Right lobe of liver (tissue), 6 donors: ENCODE measurements at regions not wholly inside any gene's neighbourhood (a gene's known extent, or its start where the extent isn't known, plus 50 kb on each side); places are given as distances from the start of the nearest gene placed in this dataset.

Source experiments
- ATAC-seq, 4 donors: fragments of 200-7000 bp; cut with Tn5 transposase; one replicate each; pipeline ENCODE4 v1.9.1; 2020; ENCODE audit warnings: mild to moderate bottlenecking in 4 of 4, moderate library complexity in 4 of 4
- DNase-seq, 3 donors: peaks; one replicate each; pipeline ENCODE4 v3.0.0-alpha.2; 2020
- H3K27ac ChIP-seq, 3 donors: fragments of 200-600 bp; one replicate each; pipeline ENCODE4 v1.8.0; 2022
- H3K27me3 ChIP-seq, 2 donors: fragments of 200-600 bp; one replicate each; pipeline ENCODE4 v1.8.0; 2022
- H3K36me3 ChIP-seq, 4 donors: fragments of 200-600 bp; sonication (generic) in 1 of 4; one replicate each; pipeline versions ENCODE4 v1.5.1 to v1.8.0; 2017 to 2022; ENCODE audit warnings: control low read depth in 1 of 4
- H3K4me1 ChIP-seq, 4 donors: fragments of 200-600 bp; sonication (generic) in 1 of 4; one replicate each; pipeline versions ENCODE4 v1.5.1 to v1.8.0; 2017 to 2022; ENCODE audit warnings: control low read depth in 1 of 4
- H3K4me3 ChIP-seq, 3 donors: fragments of 200-600 bp; one replicate each; pipeline ENCODE4 v1.8.0; 2022
- H3K9me3 ChIP-seq, 4 donors: fragments of 200-600 bp; sonication (generic) in 1 of 4; one replicate each; pipeline versions ENCODE4 v1.5.1 to v1.8.0; 2017 to 2022; ENCODE audit warnings: control low read depth in 1 of 4
- POLR2A ChIP-seq: fragments of 450-650 bp; IDR thresholded peaks from one replicate; pipeline ENCODE4 v1.6.1; 2017; ENCODE audit warnings: antibody characterized with exemption, mild to moderate bottlenecking
- WGBS: methylation state at CpG from one replicate; pipeline ENCODE4 v1.1.6; 2018; ENCODE audit warnings: low coverage, low lambda C conversion rate; ENCODE audit not compliant: insufficient coverage; ENCODE audit errors: missing lambda C conversion rate; 5-methylcytosine and 5-hydroxymethylcytosine counted together
- intact Hi-C, 2 donors: fragments of 100-400 bp; cut with DNase I; formaldehyde crosslinking; loops; one replicate each; pipeline versions ENCODE4 v1.11.2 to v1.14.1; 2022
- small RNA-seq, 2 experiments: library from RNA; depleted of rRNA; stranded (forward); fragments of <200 nt; gene quantifications; one replicate each; pipeline ENCODE3, GENCODE V24; 2016
- TF ChIP-seq, protein P1 (sequence below), 4 donors: fragments of 200-600 bp in 3 of 4; fragments of 450-650 bp in 1 of 4; IDR thresholded peaks; one replicate each; pipeline versions ENCODE4 v1.5.1 to v1.8.0; 2016 to 2022; ENCODE audit warnings: antibody characterized with exemption in 4 of 4, mild to moderate bottlenecking in 2 of 4
- donor health status: DM: no; HTN: yes; CAD: no.
- donor health status: DM: no; HTN: no; CAD: no.
- donor health status: DM: no; HTN: no; CAD: no.
- donor health status: DM: no; HTN: yes; CAD: no.
- donor health status: DM: no; HTN: yes; CAD: no.

DNA sequence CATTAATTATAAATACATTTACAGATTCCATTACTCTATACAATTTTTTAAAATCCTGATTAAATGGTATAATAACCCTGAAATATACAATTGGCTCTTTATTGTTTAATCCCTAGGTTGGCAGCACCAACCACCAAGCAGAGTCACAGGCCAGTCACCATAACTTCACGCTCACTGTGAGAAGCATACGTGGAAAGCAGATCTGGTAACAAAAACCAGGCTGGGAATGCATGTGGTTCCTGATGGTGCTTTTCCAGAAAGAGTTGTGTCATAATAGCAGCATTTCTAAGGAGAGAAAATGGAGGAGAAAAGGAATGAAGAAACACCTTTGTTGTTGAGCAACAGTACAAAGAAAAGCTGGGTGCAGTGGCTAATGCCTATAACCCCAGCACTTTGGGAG is 66.1 kb downstream of the SIX6 start:
- ATAC-seq, result no peak
- no peaks in the 10 kb centered on the region for H3K36me3 ChIP-seq
- DNase-seq, result no peak
- intact Hi-C loops, result no loop called here
- H3K27me3 ChIP-seq, result no peaks in the 10 kb centered on the region
- H3K4me1 ChIP-seq, result no peaks in the 10 kb centered on the region
- H3K9me3 ChIP-seq, result no peaks in the 10 kb centered on the region
- no peak overlapping the region for H3K27ac ChIP-seq
- no peak overlapping the region for H3K4me3 ChIP-seq
- WGBS, result 69% methylated on average over 2 of the region's 2 CpGs
- TF ChIP-seq, protein P1, sequence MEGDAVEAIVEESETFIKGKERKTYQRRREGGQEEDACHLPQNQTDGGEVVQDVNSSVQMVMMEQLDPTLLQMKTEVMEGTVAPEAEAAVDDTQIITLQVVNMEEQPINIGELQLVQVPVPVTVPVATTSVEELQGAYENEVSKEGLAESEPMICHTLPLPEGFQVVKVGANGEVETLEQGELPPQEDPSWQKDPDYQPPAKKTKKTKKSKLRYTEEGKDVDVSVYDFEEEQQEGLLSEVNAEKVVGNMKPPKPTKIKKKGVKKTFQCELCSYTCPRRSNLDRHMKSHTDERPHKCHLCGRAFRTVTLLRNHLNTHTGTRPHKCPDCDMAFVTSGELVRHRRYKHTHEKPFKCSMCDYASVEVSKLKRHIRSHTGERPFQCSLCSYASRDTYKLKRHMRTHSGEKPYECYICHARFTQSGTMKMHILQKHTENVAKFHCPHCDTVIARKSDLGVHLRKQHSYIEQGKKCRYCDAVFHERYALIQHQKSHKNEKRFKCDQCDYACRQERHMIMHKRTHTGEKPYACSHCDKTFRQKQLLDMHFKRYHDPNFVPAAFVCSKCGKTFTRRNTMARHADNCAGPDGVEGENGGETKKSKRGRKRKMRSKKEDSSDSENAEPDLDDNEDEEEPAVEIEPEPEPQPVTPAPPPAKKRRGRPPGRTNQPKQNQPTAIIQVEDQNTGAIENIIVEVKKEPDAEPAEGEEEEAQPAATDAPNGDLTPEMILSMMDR (IDR thresholded peaks at IDR 0.05), result no peak
- no peak for TF ChIP-seq POLR2A

DNA sequence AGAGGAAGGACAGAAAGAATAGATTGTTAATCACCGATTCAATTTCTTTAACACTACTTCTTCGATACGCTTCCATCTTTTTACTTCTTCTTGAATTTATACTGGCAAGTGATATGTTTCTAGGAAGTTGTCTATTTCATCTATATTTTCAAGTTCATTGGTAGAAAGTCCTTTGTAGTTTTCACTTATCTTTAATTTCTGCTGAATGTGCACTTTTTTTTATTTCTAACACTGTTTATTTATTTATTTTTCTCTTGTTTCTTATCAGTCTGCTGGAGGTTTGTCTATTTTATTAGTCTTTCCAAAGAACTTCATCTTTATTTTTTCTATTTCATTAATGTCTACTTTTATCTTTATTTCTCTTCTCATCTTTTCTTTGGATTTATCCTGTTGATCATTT is 63.6 kb downstream of the SIX1 start:
- no peaks in the 10 kb centered on the region for H3K4me1 ChIP-seq
- DNase-seq (no peak), ATAC-seq (no peak)
- no peaks in the 10 kb centered on the region for H3K27me3 ChIP-seq
- intact Hi-C loops, result no loop called here
- WGBS, result 98% methylated on average over 3 of the region's 3 CpGs
- no peaks in the 10 kb centered on the region for H3K36me3 ChIP-seq
- H3K4me3 ChIP-seq, result no peak overlapping the region
- no peak for TF ChIP-seq POLR2A
- TF ChIP-seq, protein P1 (IDR thresholded peaks at IDR 0.05), result no peak
- H3K9me3 ChIP-seq, result no peaks in the 10 kb centered on the region
- no peak overlapping the region for H3K27ac ChIP-seq

DNA sequence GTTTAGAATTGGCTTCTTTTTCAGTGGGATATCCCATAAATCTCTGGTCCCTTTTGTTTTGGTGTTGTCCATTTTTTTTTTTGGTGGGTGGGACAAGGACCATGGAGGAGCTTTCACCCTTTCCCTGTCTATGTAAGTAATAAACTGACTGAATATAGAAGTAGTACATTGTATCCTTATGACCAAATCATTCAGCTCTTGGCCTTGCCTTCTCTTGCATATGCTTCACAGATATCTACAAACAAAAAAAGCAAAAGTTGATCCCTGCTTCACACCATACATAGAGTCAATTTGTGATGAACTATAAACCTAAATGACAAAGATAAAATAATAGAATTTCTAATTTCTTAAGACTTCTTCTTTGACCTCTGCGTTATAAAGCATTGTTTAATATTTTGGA is 59.8 kb downstream of the SIX1 start:
- TF ChIP-seq, protein P1 (IDR thresholded peaks at IDR 0.05), result no peak
- TF ChIP-seq POLR2A, result no peak
- Histone ChIP-seq H3K4me1 (no peaks in the 10 kb centered on the region), H3K27ac (no peak overlapping the region), H3K4me3 (no peak overlapping the region), H3K36me3 (no peaks in the 10 kb centered on the region), H3K27me3 (no peaks in the 10 kb centered on the region), H3K9me3 (no peaks in the 10 kb centered on the region)
- WGBS, result 100% methylated on average over 1 of the region's 1 CpG
- no peak for ATAC-seq
- DNase-seq, result no peak
- intact Hi-C loops, result no loop called here

DNA sequence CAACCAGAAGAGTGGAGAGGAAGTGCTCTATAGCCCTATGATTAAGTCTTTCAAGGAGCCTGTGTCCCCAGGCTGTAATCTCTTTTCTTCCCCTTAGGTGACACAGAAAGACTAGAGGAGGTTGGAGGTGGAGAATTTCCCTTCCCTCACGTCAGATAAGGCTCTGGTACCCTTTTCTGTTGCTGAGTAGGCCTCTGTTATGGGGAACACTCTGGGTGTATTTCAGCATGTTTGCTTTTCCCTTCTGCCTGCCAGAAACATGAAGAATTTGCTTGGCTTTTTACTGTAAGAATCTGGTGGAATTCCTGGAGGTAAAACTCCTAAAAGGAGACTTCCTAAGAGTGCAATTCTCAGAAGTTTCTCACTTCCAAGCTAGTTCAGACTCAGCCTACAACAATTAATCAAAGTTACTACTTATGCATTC is 58.3 kb downstream of the SIX1 start:
- no peaks in the 10 kb centered on the region for H3K4me1 ChIP-seq
- no peak overlapping the region for H3K27ac ChIP-seq
- no peak overlapping the region for H3K4me3 ChIP-seq
- no peak for DNase-seq
- WGBS, result 63% methylated on average over 1 of the region's 1 CpG
- H3K9me3 ChIP-seq, result no peaks in the 10 kb centered on the region
- ATAC-seq, result no peak
- no peaks in the 10 kb centered on the region for H3K27me3 ChIP-seq
- H3K36me3 ChIP-seq, result no peaks in the 10 kb centered on the region
- intact Hi-C loops, result no loop called here
- TF ChIP-seq POLR2A, result no peak
- TF ChIP-seq, protein P1 (IDR thresholded peaks at IDR 0.05), result no peak

Small RNAs in the stretch of these regions (small RNA-seq; reads per million reads assigned to genes)
- 0 reads per million in 2 experiments for gene AL049874.2
